ENCODE measurements at regions not wholly inside any gene's neighbourhood (a gene's known extent, or its start where the extent isn't known, plus 50 kb on each side); places are given as distances from the start of the nearest gene placed in this dataset.
"Not testable (repeated sequence)": the region's sequence is repeated elsewhere in the genome, so short reads cannot be mapped to it uniquely, and the experiment has no call there.

GRCh38 chr6:168932171-168932570, 321.5 kb downstream of the THBS2 start:
- not testable (repeated sequence) for TF ChIP-seq CTCF (conservative IDR thresholded peaks at IDR 0.05; ENCODE audit: low read depth, low read length); ELK1 (IDR thresholded peaks at IDR 0.05; ENCODE audit: borderline replicate concordance, low read depth, low read length); POLR2A (IDR thresholded peaks at IDR 0.05; ENCODE audit: low read depth, low read length); NFE2L2 (IDR thresholded peaks at IDR 0.05; ENCODE audit: low read depth, low read length); CEBPB (IDR thresholded peaks at IDR 0.05; ENCODE audit: low read depth, low read length)
